ENCODE measurements at regions not wholly inside any gene's neighbourhood (a gene's known extent, or its start where the extent isn't known, plus 50 kb on each side); places are given as distances from the start of the nearest gene placed in this dataset.

- Mint-ChIP-seq H3K4me1 (no peaks in the 10 kb centered on the region), H3K36me3 (no peaks in the 10 kb centered on the region), H3K27ac (no peak overlapping the region), H3K27me3 (ENCODE audit: low read depth in 3 of 3) (peaks cover 0 to 3% (median 0%) of the 10 kb centered on the region in 3 donors), H3K9me3 (peaks cover 0 to under 1% (median 0%) of the 10 kb centered on the region in 7 donors), H3K4me3 (no peak overlapping the region)
- Histone ChIP-seq H3K4me1 (ENCODE audit: control insufficient read depth in 1 of 2, insufficient read depth in 2 of 2, low read length in 2 of 2) (no peaks in the 10 kb centered on the region), H2AFZ (ENCODE audit: insufficient read depth, low read depth, low read length, poor library complexity, severe bottlenecking) (no peak overlapping the region), H3K79me2 (ENCODE audit: insufficient read depth, low read length) (no peaks in the 10 kb centered on the region), H4K20me1 (ENCODE audit: insufficient read depth, low read length) (no peaks in the 10 kb centered on the region), H3K27me3 (ENCODE audit: control insufficient read depth in 2 of 2, insufficient read depth in 2 of 2, low read length in 2 of 2) (no peaks in the 10 kb centered on the region), H3K9me3 (replicated peaks in 1 of 2; ENCODE audit: control insufficient read depth in 1 of 2, insufficient read depth in 1 of 2, low read length in 2 of 2) (no peaks in the 10 kb centered on the region), H3K36me3 (replicated peaks in 1 of 2; ENCODE audit: control insufficient read depth in 1 of 2, insufficient read depth in 2 of 2, low read length in 2 of 2) (no peaks in the 10 kb centered on the region), H3K4me2 (replicated peaks; ENCODE audit: extremely low read depth, low read length, poor library complexity, severe bottlenecking) (no peak overlapping the region), H3K4me3 (replicated peaks in 1 of 3; ENCODE audit: low read depth in 2 of 3, low read length in 3 of 3) (no peak overlapping the region), H3K27ac (ENCODE audit: low read depth in 1 of 2, low read length in 2 of 2) (no peak overlapping the region), H3K9ac (ENCODE audit: insufficient read depth, low read length, poor library complexity, severe bottlenecking) (no peak overlapping the region)
- no peak for DNase-seq
- no peak for TF ChIP-seq CTCF (IDR thresholded peaks at IDR 0.05)
- no CpG with 5 or more reads among the region's 1 CpG for WGBS (ENCODE audit: insufficient coverage)
- intact Hi-C loops (cut with micrococcal nuclease) = no loop called here
Measured at GRCh38 chr16:25413975-25414374, 156.3 kb upstream of the ZKSCAN2 start.

- H3K27me3 Mint-ChIP-seq (ENCODE audit: low read depth in 3 of 3) = peaks cover 0 to 3% (median under 1%) of the 10 kb centered on the region in 3 donors
- TF ChIP-seq CTCF (IDR thresholded peaks at IDR 0.05) = no peak
- no peaks in the 10 kb centered on the region for H3K4me1 ChIP-seq (ENCODE audit: control insufficient read depth in 1 of 2, insufficient read depth in 2 of 2, low read length in 2 of 2)
- H3K4me3 ChIP-seq (replicated peaks in 1 of 3; ENCODE audit: low read depth in 2 of 3, low read length in 3 of 3) = no peak overlapping the region
- no peak overlapping the region for H3K4me2 ChIP-seq (replicated peaks; ENCODE audit: extremely low read depth, low read length, poor library complexity, severe bottlenecking)
- no peaks in the 10 kb centered on the region for H3K27me3 ChIP-seq (ENCODE audit: control insufficient read depth in 2 of 2, insufficient read depth in 2 of 2, low read length in 2 of 2)
- H3K27ac Mint-ChIP-seq = no peak overlapping the region
- H2AFZ ChIP-seq (ENCODE audit: insufficient read depth, low read depth, low read length, poor library complexity, severe bottlenecking) = no peak overlapping the region
- no peaks in the 10 kb centered on the region for H3K4me1 Mint-ChIP-seq
- H3K9me3 ChIP-seq (replicated peaks in 1 of 2; ENCODE audit: control insufficient read depth in 1 of 2, insufficient read depth in 1 of 2, low read length in 2 of 2) = no peaks in the 10 kb centered on the region
- no peaks in the 10 kb centered on the region for H3K79me2 ChIP-seq (ENCODE audit: insufficient read depth, low read length)
- DNase-seq = no peak
- no peak overlapping the region for H3K9ac ChIP-seq (ENCODE audit: insufficient read depth, low read length, poor library complexity, severe bottlenecking)
- H3K36me3 Mint-ChIP-seq = no peaks in the 10 kb centered on the region
- no peaks in the 10 kb centered on the region for H4K20me1 ChIP-seq (ENCODE audit: insufficient read depth, low read length)
- no peak overlapping the region for H3K4me3 Mint-ChIP-seq
- no peak overlapping the region for H3K27ac ChIP-seq (ENCODE audit: low read depth in 1 of 2, low read length in 2 of 2)
- intact Hi-C loops (cut with micrococcal nuclease) = no loop called here
- no peaks in the 10 kb centered on the region for H3K9me3 Mint-ChIP-seq
- H3K36me3 ChIP-seq (replicated peaks in 1 of 2; ENCODE audit: control insufficient read depth in 1 of 2, insufficient read depth in 2 of 2, low read length in 2 of 2) = no peaks in the 10 kb centered on the region
Measured at GRCh38 chr16:25413133-25413532, 155.5 kb upstream of the ZKSCAN2 start.
